H1 (cell line): ENCODE measurements at regions not wholly inside any gene's neighbourhood (a gene's known extent, or its start where the extent isn't known, plus 50 kb on each side); places are given as distances from the start of the nearest gene placed in this dataset.
A peak's percentile ranks its signal among the peaks of the same experiment; 100 is the strongest.

Source experiments
- CTCF ChIA-PET: fragments of 300-600 bp; sonication (Branson Sonifier 250); formaldehyde crosslinking; loops from one replicate; lab custom pipeline; 2021; ENCODE audit not compliant: partially characterized antibody; lab: Charles Lee
- POLR2A ChIA-PET: fragments of 300-600 bp; sonication (Branson Sonifier 250); formaldehyde crosslinking; loops from one replicate; lab custom pipeline; 2021; ENCODE audit warnings: inconsistent platforms; ENCODE audit not compliant: partially characterized antibody; lab: Charles Lee
- DNase-seq, 2 experiments: peaks; one replicate each; pipeline versions ENCODE4 v3.0.0 to v3.0.0-alpha.2; 2010 to 2022; ENCODE audit warnings: low spot score in 2 of 2, low read depth in 1 of 2, mixed read lengths in 1 of 2
- FAIRE-seq: peaks from 2 replicates; lab custom pipeline; 2011; peaks lifted over from hg19 to GRCh38; lab: Jason Lieb, UNC
- H2AFZ ChIP-seq: 2 replicates; pipeline ENCODE4 v1.8.1; 2012; ENCODE audit warnings: low read length, inconsistent platforms
- H2AK5ac ChIP-seq: 2 replicates; pipeline ENCODE4 v1.6.1; 2013; ENCODE audit warnings: low read depth, low read length
- H2BK120ac ChIP-seq: replicated peaks from 2 replicates; pipeline ENCODE3; 2013; ENCODE audit warnings: low read depth, low read length, inconsistent platforms
- H2BK12ac ChIP-seq: 2 replicates; pipeline ENCODE4 v1.6.1; 2013; ENCODE audit warnings: low read depth, low read length
- H2BK15ac ChIP-seq: 2 replicates; pipeline ENCODE4 v1.6.1; 2013; ENCODE audit warnings: low read length
- H2BK20ac ChIP-seq: 2 replicates; pipeline ENCODE4 v1.6.1; 2013; ENCODE audit warnings: low read length
- H2BK5ac ChIP-seq: 2 replicates; pipeline ENCODE4 v1.6.1; 2013; ENCODE audit warnings: low read depth, low read length
- H3K14ac ChIP-seq: 2 replicates; pipeline ENCODE4 v1.6.1; 2013; ENCODE audit warnings: inconsistent platforms; ENCODE audit not compliant: insufficient read length
- H3K18ac ChIP-seq: 2 replicates; pipeline ENCODE4 v1.6.1; 2013; ENCODE audit warnings: low read length; ENCODE audit errors: extremely low read depth
- H3K23ac ChIP-seq: 2 replicates; pipeline ENCODE4 v1.6.1; 2013; ENCODE audit warnings: inconsistent platforms; ENCODE audit not compliant: insufficient read length
- H3K23me2 ChIP-seq: 2 replicates; pipeline ENCODE4 v1.6.1; 2013; ENCODE audit warnings: low read depth, low read length
- H3K27ac ChIP-seq: 2 replicates; pipeline ENCODE4 v1.6.1; 2011; ENCODE audit warnings: low read depth, low read length, inconsistent platforms
- H3K27me3 ChIP-seq, 4 experiments: replicated peaks in 1 of 4; 1 replicate in 1 of 4; 2 replicates in 3 of 4; pipeline versions ENCODE4 v1.6.1 to v1.8.1; 2011 to 2013; ENCODE audit warnings: low read length in 3 of 4, mild to moderate bottlenecking in 3 of 4, inconsistent platforms in 2 of 4, mixed read lengths in 2 of 4, moderate library complexity in 1 of 4; ENCODE audit not compliant: control insufficient read depth in 3 of 4, insufficient read depth in 3 of 4; ENCODE audit errors: extremely low read depth in 1 of 4
- H3K36me3 ChIP-seq, 4 experiments: 2 replicates each; pipeline versions ENCODE4 v1.6.1 to v1.8.1; 2011 to 2013; ENCODE audit warnings: mild to moderate bottlenecking in 4 of 4, low read length in 3 of 4, moderate library complexity in 2 of 4, control low read depth in 1 of 4, inconsistent platforms in 1 of 4; ENCODE audit not compliant: insufficient read depth in 4 of 4, control insufficient read depth in 2 of 4
- H3K4ac ChIP-seq: replicated peaks from 2 replicates; pipeline ENCODE3; 2013; ENCODE audit warnings: low read length, low read depth, mixed read lengths, inconsistent platforms; ENCODE audit not compliant: insufficient read length
- H3K4me1 ChIP-seq, 4 experiments: replicated peaks in 1 of 4; 1 replicate in 1 of 4; 2 replicates in 3 of 4; pipeline versions ENCODE4 v1.6.1 to v1.8.1; 2011 to 2013; ENCODE audit warnings: low read length in 3 of 4, inconsistent platforms in 2 of 4, mixed read lengths in 1 of 4; ENCODE audit not compliant: insufficient read depth in 4 of 4, control insufficient read depth in 3 of 4
- H3K4me2 ChIP-seq, 2 experiments: 2 replicates each; pipeline versions ENCODE4 v1.6.1 to v1.8.1; 2011 to 2013; ENCODE audit warnings: low read depth in 2 of 2, low read length in 2 of 2, control low read depth in 1 of 2, inconsistent platforms in 1 of 2, mild to moderate bottlenecking in 1 of 2; ENCODE audit not compliant: insufficient read depth in 1 of 2
- H3K4me3 ChIP-seq, 4 experiments: fragments of 200-600, 300-600 bp in 1 of 4; sonication (generic), shearing (Covaris generic), sonication (Bioruptor Twin) in 1 of 4; 2 replicates each; pipeline versions ENCODE4 v1.5.1 to v1.8.1; 2011 to 2016; ENCODE audit warnings: low read length in 4 of 4, low read depth in 3 of 4, control low read depth in 2 of 4, inconsistent platforms in 2 of 4, mild to moderate bottlenecking in 2 of 4, mixed read lengths in 1 of 4, moderate library complexity in 1 of 4; ENCODE audit not compliant: insufficient read depth in 2 of 4; ENCODE audit errors: extremely low read depth in 1 of 4
- H3K56ac ChIP-seq: replicated peaks from 2 replicates; pipeline ENCODE3; 2013; ENCODE audit warnings: low read depth, mild to moderate bottlenecking, mixed read lengths, low read length, inconsistent platforms; ENCODE audit not compliant: insufficient read length
- H3K79me1 ChIP-seq: 2 replicates; pipeline ENCODE4 v1.6.1; 2013; ENCODE audit warnings: low read depth, low read length, control low read depth
- H3K79me2 ChIP-seq, 2 experiments: 2 replicates each; pipeline versions ENCODE4 v1.6.1 to v1.8.1; 2012 to 2013; ENCODE audit warnings: low read length in 2 of 2, mild to moderate bottlenecking in 2 of 2, inconsistent platforms in 1 of 2; ENCODE audit not compliant: insufficient read depth in 2 of 2, control insufficient read depth in 1 of 2
- H3K9ac ChIP-seq, 4 experiments: replicated peaks in 1 of 4; 1 replicate in 1 of 4; 2 replicates in 3 of 4; pipeline versions ENCODE4 v1.6.1 to v1.8.1; 2011 to 2013; ENCODE audit warnings: low read depth in 3 of 4, low read length in 3 of 4, control low read depth in 2 of 4, mild to moderate bottlenecking in 2 of 4, moderate library complexity in 2 of 4, inconsistent platforms in 1 of 4; ENCODE audit errors: extremely low read depth in 1 of 4
- H3K9me3 ChIP-seq, 2 experiments: 2 replicates each; pipeline versions ENCODE4 v1.6.1 to v1.8.1; 2012 to 2013; ENCODE audit warnings: mild to moderate bottlenecking in 2 of 2, moderate library complexity in 2 of 2, control low read depth in 1 of 2, inconsistent platforms in 1 of 2, low read depth in 1 of 2, low read length in 1 of 2, mixed read lengths in 1 of 2; ENCODE audit not compliant: insufficient read depth in 2 of 2
- H4K20me1 ChIP-seq, 2 experiments: replicated peaks in 1 of 2; 2 replicates each; pipeline versions ENCODE3 to v1.8.1; 2011 to 2013; ENCODE audit warnings: inconsistent platforms in 2 of 2, low read length in 2 of 2, mild to moderate bottlenecking in 1 of 2; ENCODE audit not compliant: insufficient read depth in 2 of 2, control insufficient read depth in 1 of 2
- H4K5ac ChIP-seq: 2 replicates; pipeline ENCODE4 v1.6.1; 2013; ENCODE audit warnings: low read length, low read depth, mixed read lengths, inconsistent platforms; ENCODE audit not compliant: insufficient read length
- H4K8ac ChIP-seq: 2 replicates; pipeline ENCODE4 v1.8.0; 2013; ENCODE audit warnings: mild to moderate bottlenecking, moderate library complexity, low read length, inconsistent platforms; ENCODE audit not compliant: insufficient read depth; ENCODE audit errors: extremely low read depth
- H4K91ac ChIP-seq: replicated peaks from 2 replicates; pipeline ENCODE3; 2013; ENCODE audit warnings: low read length, mixed read lengths, inconsistent platforms; ENCODE audit not compliant: insufficient read length
- ASH2L ChIP-seq: fragments of 200-600, 300-600 bp; sonication (generic); IDR thresholded peaks from one replicate; pipeline ENCODE4 v1.7.1; 2017; ENCODE audit warnings: low read length
- BCL11A ChIP-seq, 2 experiments: IDR thresholded peaks; one replicate each; pipeline ENCODE4 v1.6.1; 2011; ENCODE audit warnings: low read depth in 2 of 2, low read length in 2 of 2, mild to moderate bottlenecking in 2 of 2
- CREB1 ChIP-seq: IDR thresholded peaks from 2 replicates; pipeline ENCODE4 v1.6.1; 2012; ENCODE audit warnings: inconsistent platforms
- CTBP2 ChIP-seq: IDR thresholded peaks from 2 replicates; pipeline ENCODE4 v1.7.0; 2011; ENCODE audit warnings: borderline replicate concordance, mild to moderate bottlenecking, moderate library complexity, mixed read lengths, low read length; ENCODE audit not compliant: insufficient read depth, insufficient read length
- JUN ChIP-seq: IDR thresholded peaks from 2 replicates; pipeline ENCODE4 v1.6.1; 2011; ENCODE audit warnings: low read depth, mild to moderate bottlenecking, improper control_type of control experiment, low read length
- KDM4A ChIP-seq: IDR thresholded peaks from one replicate; pipeline ENCODE4 v1.7.1; 2012; ENCODE audit warnings: low read depth, mild to moderate bottlenecking, moderate library complexity, low read length, inconsistent platforms; ENCODE audit not compliant: severe bottlenecking
- POLR2AphosphoS5 ChIP-seq: IDR thresholded peaks from 2 replicates; pipeline ENCODE4 v1.6.1; 2011; ENCODE audit warnings: low read depth, low read length
- POU5F1 ChIP-seq: IDR thresholded peaks from 2 replicates; pipeline ENCODE4 v1.6.1; 2011; ENCODE audit warnings: low read depth, mild to moderate bottlenecking, low read length, moderate library complexity
- RBBP5 ChIP-seq: IDR thresholded peaks from 2 replicates; pipeline ENCODE4 v1.7.1; 2012; ENCODE audit warnings: low read depth, mild to moderate bottlenecking, inconsistent platforms, low read length, moderate library complexity, borderline replicate concordance
- SIRT6 ChIP-seq: IDR thresholded peaks from one replicate; pipeline ENCODE4 v1.7.1; 2012; ENCODE audit warnings: low read length, inconsistent platforms
- SP1 ChIP-seq: IDR thresholded peaks from 2 replicates; pipeline ENCODE4 v1.6.1; 2011; ENCODE audit warnings: low read depth, low read length
- SUZ12 ChIP-seq: fragments of 200-600 bp; sonication (generic); IDR thresholded peaks from 2 replicates; pipeline ENCODE4 v1.6.1; 2012; ENCODE audit warnings: mild to moderate bottlenecking, inconsistent platforms, low read length, moderate library complexity, mixed read lengths
- TAF7 ChIP-seq: optimal IDR thresholded peaks from 2 replicates; pipeline ENCODE3; 2011; ENCODE audit warnings: low read depth, mild to moderate bottlenecking, inconsistent platforms, low read length, moderate library complexity, borderline replicate concordance
- TCF12 ChIP-seq: IDR thresholded peaks from 2 replicates; pipeline ENCODE4 v1.6.1; 2011; ENCODE audit warnings: low read depth, mild to moderate bottlenecking, low read length
- YY1 ChIP-seq: IDR thresholded peaks from 2 replicates; pipeline ENCODE4 v1.6.1; 2011; ENCODE audit warnings: low read depth, mild to moderate bottlenecking, low read length
- WGBS, 2 experiments: shearing (Covaris generic) in 1 of 2; methylation state at CpG; one replicate each; pipeline versions ENCODE4 v1.1.6 to v1.1.7; 2013 to 2015; ENCODE audit warnings: low lambda C conversion rate in 2 of 2, mixed read lengths in 2 of 2, inconsistent platforms in 1 of 2, low coverage in 1 of 2, missing lambda C conversion rate in 1 of 2; ENCODE audit not compliant: insufficient replicate concordance in 2 of 2, insufficient coverage in 1 of 2, insufficient read length in 1 of 2; ENCODE audit errors: extremely low coverage in 1 of 2, missing lambda C conversion rate in 1 of 2; 5-methylcytosine and 5-hydroxymethylcytosine counted together

- FAIRE-seq (no peak), DNase-seq (no peak)
- Histone ChIP-seq H3K27me3 (no peaks in the 10 kb centered on the region; a peak in 2 of 7 replicates), H4K8ac (no peak overlapping the region), H2BK12ac (0 out of 2 replicates have a peak overlapping the region, but pooled peaks have one; percentile 19), H3K9ac (no peak overlapping the region), H3K4ac (no peak overlapping the region), H3K79me1 (no peaks in the 10 kb centered on the region), H2AFZ (no peak overlapping the region), H3K14ac (no peak overlapping the region), H3K27ac (no peak overlapping the region), H3K79me2 (no peaks in the 10 kb centered on the region), H3K23ac (no peak overlapping the region), H3K18ac (no peak overlapping the region), H2BK5ac (no peak overlapping the region), H3K36me3 (no peaks in the 10 kb centered on the region), H3K4me1 (peaks cover 0 to 15% (median 7%) of the 10 kb centered on the region in 4 experiments; a peak in 6 of 7 replicates), H3K56ac (no peak overlapping the region), H4K5ac (no peak overlapping the region), H4K91ac (no peak overlapping the region), H3K23me2 (no peaks in the 10 kb centered on the region), H2BK20ac (no peak overlapping the region), H3K9me3 (no peaks in the 10 kb centered on the region), H2BK120ac (no peak overlapping the region), H4K20me1 (no peaks in the 10 kb centered on the region), H2BK15ac (no peak overlapping the region), H3K4me3 (no peak overlapping the region), H3K4me2 (no peak overlapping the region), H2AK5ac (no peak overlapping the region)
- whole genome bisulfite sequencing, 2 experiments: 93% methylated on average over 17 of the region's 17 CpGs; no CpG with 5 or more reads in 1 of the 2 experiments
- POLR2A ChIA-PET: no interaction called here
- CTCF ChIA-PET: interaction anchor here (0.8 to 3.1 kb wide), 2 partner anchors 41 to 100 kb away, joined by 3 to 7 read pairs; no protein-coding TSS in a partner anchor
- no peak for TF ChIP-seq CREB1
- TF ChIP-seq KDM4A: no peak
- TF ChIP-seq ASH2L: no peak
- TF ChIP-seq SIRT6: no peak
- no peak for TF ChIP-seq SUZ12
- no peak for TF ChIP-seq BCL11A (IDR thresholded peaks at IDR 0.05; ENCODE audit: low read depth in 2 of 2, low read length in 2 of 2)
- TF ChIP-seq SP1: no peak
- no peak for TF ChIP-seq CTBP2
- TF ChIP-seq TCF12: no peak
- no peak for TF ChIP-seq YY1
- TF ChIP-seq TAF7: no peak
- no peak for TF ChIP-seq RBBP5
- TF ChIP-seq POU5F1: no peak
- TF ChIP-seq POLR2AphosphoS5: no peak
- no peak for TF ChIP-seq JUN
Measured at GRCh38 chr4:3707423-3708102, 58.6 kb upstream of the ADRA2C start.
